Uterus (tissue), 2 donors: ENCODE measurements at regions not wholly inside any gene's neighbourhood (a gene's known extent, or its start where the extent isn't known, plus 50 kb on each side); places are given as distances from the start of the nearest gene placed in this dataset.

Experiments used
- POLR2A ChIP-seq, 2 donors: fragments of 450-650 bp; IDR thresholded peaks; one replicate each; pipeline ENCODE4 v1.6.1; 2016; ENCODE audit warnings: antibody characterized with exemption in 2 of 2, mild to moderate bottlenecking in 1 of 2, moderate library complexity in 1 of 2
- TF ChIP-seq, protein P1 (sequence below), 4 experiments: fragments of 200-600 bp in 2 of 4; fragments of 450-650 bp in 2 of 4; sonication (generic) in 2 of 4; IDR thresholded peaks; one replicate each; pipeline ENCODE4 v1.5.1; 2016 to 2019; ENCODE audit warnings: antibody characterized with exemption in 4 of 4, mild to moderate bottlenecking in 2 of 4, moderate library complexity in 1 of 4

DNA sequence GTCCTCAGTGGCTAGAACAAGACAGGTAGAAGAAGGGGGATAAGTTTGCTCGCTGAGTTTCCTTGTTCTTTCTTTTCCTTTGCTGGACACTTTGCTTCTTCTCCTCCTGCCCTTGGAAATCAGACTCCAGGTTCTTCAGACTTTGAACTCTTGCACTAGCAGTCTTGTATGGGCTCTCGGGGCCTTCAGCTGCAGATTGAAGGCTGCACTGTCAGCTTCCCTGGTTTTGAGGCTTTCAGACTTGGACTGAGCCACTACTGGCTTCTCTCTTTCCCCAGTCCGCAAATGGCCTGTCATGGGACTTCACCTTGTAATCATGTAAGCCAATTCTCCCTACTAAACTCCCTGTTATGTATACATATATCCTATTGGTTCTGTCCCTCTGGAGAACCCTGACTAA lies 379.8 kb downstream of the NDFIP2 start:
- no peak for TF ChIP-seq POLR2A (IDR thresholded peaks at IDR 0.05)
- TF ChIP-seq, protein P1, sequence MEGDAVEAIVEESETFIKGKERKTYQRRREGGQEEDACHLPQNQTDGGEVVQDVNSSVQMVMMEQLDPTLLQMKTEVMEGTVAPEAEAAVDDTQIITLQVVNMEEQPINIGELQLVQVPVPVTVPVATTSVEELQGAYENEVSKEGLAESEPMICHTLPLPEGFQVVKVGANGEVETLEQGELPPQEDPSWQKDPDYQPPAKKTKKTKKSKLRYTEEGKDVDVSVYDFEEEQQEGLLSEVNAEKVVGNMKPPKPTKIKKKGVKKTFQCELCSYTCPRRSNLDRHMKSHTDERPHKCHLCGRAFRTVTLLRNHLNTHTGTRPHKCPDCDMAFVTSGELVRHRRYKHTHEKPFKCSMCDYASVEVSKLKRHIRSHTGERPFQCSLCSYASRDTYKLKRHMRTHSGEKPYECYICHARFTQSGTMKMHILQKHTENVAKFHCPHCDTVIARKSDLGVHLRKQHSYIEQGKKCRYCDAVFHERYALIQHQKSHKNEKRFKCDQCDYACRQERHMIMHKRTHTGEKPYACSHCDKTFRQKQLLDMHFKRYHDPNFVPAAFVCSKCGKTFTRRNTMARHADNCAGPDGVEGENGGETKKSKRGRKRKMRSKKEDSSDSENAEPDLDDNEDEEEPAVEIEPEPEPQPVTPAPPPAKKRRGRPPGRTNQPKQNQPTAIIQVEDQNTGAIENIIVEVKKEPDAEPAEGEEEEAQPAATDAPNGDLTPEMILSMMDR (IDR thresholded peaks at IDR 0.05), result no peak
